ENCODE measurements at regions not wholly inside any gene's neighbourhood (a gene's known extent, or its start where the extent isn't known, plus 50 kb on each side); places are given as distances from the start of the nearest gene placed in this dataset.

GRCh38 chr1:82813386-82813785, 1012.7 kb downstream of the ADGRL2 start:
- Histone ChIP-seq H3K4me1 (no peaks in the 10 kb centered on the region), H3K79me2 (no peaks in the 10 kb centered on the region), H3K9me3 (ENCODE audit: control insufficient read depth, low read length) (no peaks in the 10 kb centered on the region), H3K27ac (no peak overlapping the region), H3K36me3 (ENCODE audit: control insufficient read depth, insufficient read depth, low read length) (no peaks in the 10 kb centered on the region), H2AFZ (no peak overlapping the region), H3K9ac (no peak overlapping the region), H3K4me3 (ENCODE audit: low read depth, low read length) (no peak overlapping the region), H3K4me2 (ENCODE audit: low read length) (no peak overlapping the region), H3K27me3 (ENCODE audit: control insufficient read depth, insufficient read depth, low read length) (no peaks in the 10 kb centered on the region)
- no peak for TF ChIP-seq CTCF (IDR thresholded peaks at IDR 0.05)

GRCh38 chr1:82810601-82811000, 1009.9 kb downstream of the ADGRL2 start:
- no peaks in the 10 kb centered on the region for H3K36me3 ChIP-seq (ENCODE audit: control insufficient read depth, insufficient read depth, low read length)
- H3K27me3 ChIP-seq (ENCODE audit: control insufficient read depth, insufficient read depth, low read length) = no peaks in the 10 kb centered on the region
- H3K4me1 ChIP-seq = no peaks in the 10 kb centered on the region
- no peak overlapping the region for H3K4me3 ChIP-seq (ENCODE audit: low read depth, low read length)
- H3K4me2 ChIP-seq (ENCODE audit: low read length) = no peak overlapping the region
- no peak for TF ChIP-seq CTCF (IDR thresholded peaks at IDR 0.05)
- no peaks in the 10 kb centered on the region for H3K9me3 ChIP-seq (ENCODE audit: control insufficient read depth, low read length)
- no peaks in the 10 kb centered on the region for H3K79me2 ChIP-seq
- H2AFZ ChIP-seq = no peak overlapping the region
- no peak overlapping the region for H3K9ac ChIP-seq
- H3K27ac ChIP-seq = no peak overlapping the region

GRCh38 chr1:82807563-82807962, 1006.8 kb downstream of the ADGRL2 start:
- H2AFZ ChIP-seq = no peak overlapping the region
- H3K9me3 ChIP-seq (ENCODE audit: control insufficient read depth, low read length) = no peaks in the 10 kb centered on the region
- H3K27me3 ChIP-seq (ENCODE audit: control insufficient read depth, insufficient read depth, low read length) = no peaks in the 10 kb centered on the region
- no peak for TF ChIP-seq CTCF (IDR thresholded peaks at IDR 0.05)
- H3K36me3 ChIP-seq (ENCODE audit: control insufficient read depth, insufficient read depth, low read length) = no peaks in the 10 kb centered on the region
- no peak overlapping the region for H3K27ac ChIP-seq
- H3K79me2 ChIP-seq = no peaks in the 10 kb centered on the region
- H3K9ac ChIP-seq = no peak overlapping the region
- H3K4me1 ChIP-seq = no peaks in the 10 kb centered on the region
- no peak overlapping the region for H3K4me2 ChIP-seq (ENCODE audit: low read length)
- no peak overlapping the region for H3K4me3 ChIP-seq (ENCODE audit: low read depth, low read length)

- H2AFZ ChIP-seq = no peak overlapping the region
- H3K36me3 ChIP-seq (ENCODE audit: control insufficient read depth, insufficient read depth, low read length) = no peaks in the 10 kb centered on the region
- no peaks in the 10 kb centered on the region for H3K4me1 ChIP-seq
- no peak for TF ChIP-seq CTCF (IDR thresholded peaks at IDR 0.05)
- H3K4me2 ChIP-seq (ENCODE audit: low read length) = no peak overlapping the region
- H3K79me2 ChIP-seq = no peaks in the 10 kb centered on the region
- no peak overlapping the region for H3K4me3 ChIP-seq (ENCODE audit: low read depth, low read length)
- H3K27me3 ChIP-seq (ENCODE audit: control insufficient read depth, insufficient read depth, low read length) = no peaks in the 10 kb centered on the region
- H3K9me3 ChIP-seq (ENCODE audit: control insufficient read depth, low read length) = no peaks in the 10 kb centered on the region
- H3K27ac ChIP-seq = no peak overlapping the region
- H3K9ac ChIP-seq = no peak overlapping the region
Measured at GRCh38 chr1:82806133-82806532, 1005.4 kb downstream of the ADGRL2 start.

GRCh38 chr1:82801176-82801575, 1000.4 kb downstream of the ADGRL2 start:
- H3K36me3 ChIP-seq (ENCODE audit: control insufficient read depth, insufficient read depth, low read length) = no peaks in the 10 kb centered on the region
- no peaks in the 10 kb centered on the region for H3K4me1 ChIP-seq
- H2AFZ ChIP-seq = no peak overlapping the region
- H3K4me3 ChIP-seq (ENCODE audit: low read depth, low read length) = no peak overlapping the region
- no peaks in the 10 kb centered on the region for H3K9me3 ChIP-seq (ENCODE audit: control insufficient read depth, low read length)
- H3K27me3 ChIP-seq (ENCODE audit: control insufficient read depth, insufficient read depth, low read length) = no peaks in the 10 kb centered on the region
- TF ChIP-seq CTCF (IDR thresholded peaks at IDR 0.05) = no peak
- no peak overlapping the region for H3K4me2 ChIP-seq (ENCODE audit: low read length)
- H3K9ac ChIP-seq = no peak overlapping the region
- H3K79me2 ChIP-seq = no peaks in the 10 kb centered on the region
- H3K27ac ChIP-seq = no peak overlapping the region

All from parathyroid adenoma (tissue), 2 donors.